Right ventricle myocardium superior (tissue), 1 donor: ENCODE measurements at regions not wholly inside any gene's neighbourhood (a gene's known extent, or its start where the extent isn't known, plus 50 kb on each side); places are given as distances from the start of the nearest gene placed in this dataset. TPM values are rescaled to one million over a fixed set of nuclear protein-coding genes. Genes with fewer than 3 reads are reported as not detected.

ENCODE experiments used
- microRNA-seq: library from miRNA; unstranded; fragments of <30 nt; microRNA quantifications from one replicate; pipeline ENCODE4 v1.2.0, GENCODE V29; 2020
- donor health status: DM: no; HTN: yes; CAD: no; lungs with severe emphysema.

Small RNA genes lying in the stretch of these regions (microRNA-seq; reads per million reads assigned to microRNA genes)
- not detected for gene MIR6817
